ENCODE measurements at regions not wholly inside any gene's neighbourhood (a gene's known extent, or its start where the extent isn't known, plus 50 kb on each side); places are given as distances from the start of the nearest gene placed in this dataset.
"Not testable (repeated sequence)": the region's sequence is repeated elsewhere in the genome, so short reads cannot be mapped to it uniquely, and the experiment has no call there.

DNA sequence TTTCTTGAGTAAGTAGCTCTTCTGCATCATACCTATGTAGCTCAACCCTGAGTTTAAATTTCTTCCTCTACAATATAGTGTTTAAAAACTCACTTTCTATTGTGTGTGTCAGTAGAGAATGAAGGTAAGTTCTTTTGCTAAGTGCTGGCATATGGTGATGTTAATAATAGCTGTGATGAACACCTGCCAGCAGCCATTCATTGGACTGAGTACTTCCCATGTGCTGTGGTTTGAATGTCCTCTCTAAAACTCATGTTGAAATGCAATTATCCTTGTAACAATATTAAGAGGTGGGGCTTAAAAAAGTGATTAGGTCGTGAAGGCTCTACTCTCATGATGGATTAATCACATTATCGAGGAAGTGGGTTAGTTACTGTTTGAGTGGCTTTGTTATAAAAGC is 645.2 kb upstream of the RGMB start:
- no peak for DNase-seq (ENCODE audit: low spot score)

DNA sequence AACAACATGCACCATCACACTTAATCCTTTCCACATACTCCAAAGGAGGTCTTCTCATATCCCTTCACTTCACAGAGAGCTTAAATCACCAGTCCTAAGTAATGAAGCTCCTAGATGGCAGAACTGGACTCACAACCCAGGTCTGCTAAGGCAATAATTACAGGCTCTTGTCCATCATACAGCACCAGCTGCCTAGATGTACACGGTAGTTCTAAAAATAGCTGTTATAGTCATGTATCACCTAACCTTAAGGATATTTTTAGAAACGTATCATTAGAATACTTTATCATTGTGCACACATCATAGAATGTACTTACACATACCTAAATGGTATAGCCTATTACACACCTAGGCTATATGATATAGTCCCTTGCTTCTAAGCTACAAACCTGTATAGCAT is 644.6 kb upstream of the RGMB start:
- no peak for DNase-seq (ENCODE audit: low spot score)

DNA sequence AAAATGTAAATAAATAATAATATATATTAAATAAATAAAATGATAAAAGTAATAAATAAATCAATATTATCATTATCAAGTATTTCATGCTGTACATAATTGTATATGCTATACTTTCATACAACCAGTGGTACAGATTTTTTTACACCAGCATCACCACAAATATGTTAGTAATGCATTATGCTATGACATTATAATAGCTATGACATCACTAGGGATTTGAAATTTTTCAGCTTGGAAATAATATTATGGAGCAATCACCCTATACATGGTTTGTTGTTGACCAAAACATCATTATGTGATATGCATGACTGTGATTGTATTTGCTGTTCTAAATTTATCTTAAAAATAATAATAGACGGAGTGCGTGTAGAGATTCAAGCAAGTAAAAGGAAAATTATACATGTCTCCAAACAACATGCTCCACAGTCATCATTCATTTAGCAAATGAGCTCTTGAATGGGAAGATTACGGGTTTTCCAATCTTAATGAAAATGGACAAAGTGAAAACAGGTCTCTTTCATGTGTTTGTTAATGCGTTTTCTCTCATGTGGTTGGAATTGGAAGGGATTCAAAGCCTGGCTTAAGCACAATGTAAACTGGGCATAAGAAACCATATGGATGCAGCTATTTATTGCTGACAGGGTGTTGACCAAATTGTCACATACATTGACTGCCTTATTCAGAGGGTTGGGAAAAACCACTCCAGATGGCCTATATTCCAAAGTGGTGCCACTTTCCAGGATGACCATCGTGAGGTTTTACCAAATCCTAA is 643.0 kb upstream of the RGMB start:
- no peak for DNase-seq (ENCODE audit: low spot score)

DNA sequence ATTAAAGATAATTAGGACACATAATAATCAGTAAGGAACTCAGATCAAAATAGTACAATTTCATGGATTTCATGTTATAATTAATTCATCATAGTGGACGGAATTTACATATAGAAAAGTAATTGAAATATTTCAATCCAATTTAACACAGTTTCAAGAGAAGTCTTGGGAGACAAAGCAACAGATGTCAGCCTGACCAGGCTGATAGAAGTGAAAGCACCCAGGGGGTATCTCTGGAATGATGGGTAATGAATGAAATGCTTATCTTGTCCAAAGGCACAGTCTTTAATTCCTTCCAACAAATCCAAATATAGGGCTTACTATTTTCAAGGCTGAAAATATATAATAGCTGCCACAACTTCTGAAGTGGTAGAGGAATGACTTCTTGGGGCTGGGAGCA is 629.3 kb upstream of the RGMB start:
- no peak for DNase-seq (ENCODE audit: low spot score)

DNA sequence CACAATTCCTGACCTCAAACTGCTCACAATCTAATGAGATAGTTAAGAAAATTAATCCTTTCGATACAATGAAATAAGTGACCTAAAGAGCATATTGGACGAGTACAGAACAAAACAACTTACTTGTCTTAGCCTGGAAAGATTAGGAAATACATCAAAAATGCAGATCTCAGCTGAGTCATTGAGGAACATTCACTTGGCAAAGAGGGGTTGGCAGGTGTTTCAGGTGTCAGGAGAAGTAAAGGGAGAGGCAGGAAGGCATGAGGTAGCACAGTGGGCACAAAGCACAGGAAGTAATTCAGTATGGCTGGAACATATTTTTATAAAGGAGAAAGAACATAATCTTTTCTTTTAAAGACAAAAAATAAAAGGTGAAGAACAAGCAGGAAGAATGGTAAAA is 628.8 kb upstream of the RGMB start:
- no peak for DNase-seq (ENCODE audit: low spot score)

DNA sequence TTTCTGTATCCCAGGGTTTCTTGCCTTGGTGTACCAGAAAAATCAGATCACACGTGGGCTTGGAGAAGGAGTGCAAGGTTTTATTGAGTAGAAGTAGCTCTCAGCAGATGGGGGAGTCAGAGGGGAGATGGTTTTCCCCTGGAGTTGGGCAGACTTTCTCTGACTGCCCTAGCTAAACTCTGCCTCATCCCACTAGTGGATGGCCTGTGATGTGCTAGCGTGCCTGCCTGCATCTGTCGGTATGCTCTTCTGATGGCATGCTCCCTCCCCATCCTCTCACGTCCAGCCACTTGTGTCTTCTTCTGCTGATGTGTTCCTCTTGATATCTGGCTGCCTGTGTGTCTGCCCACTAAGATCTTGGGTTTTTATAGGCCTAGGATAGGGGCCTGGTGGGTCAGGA is 616.1 kb upstream of the RGMB start:
- no peak for DNase-seq (ENCODE audit: low spot score)

DNA sequence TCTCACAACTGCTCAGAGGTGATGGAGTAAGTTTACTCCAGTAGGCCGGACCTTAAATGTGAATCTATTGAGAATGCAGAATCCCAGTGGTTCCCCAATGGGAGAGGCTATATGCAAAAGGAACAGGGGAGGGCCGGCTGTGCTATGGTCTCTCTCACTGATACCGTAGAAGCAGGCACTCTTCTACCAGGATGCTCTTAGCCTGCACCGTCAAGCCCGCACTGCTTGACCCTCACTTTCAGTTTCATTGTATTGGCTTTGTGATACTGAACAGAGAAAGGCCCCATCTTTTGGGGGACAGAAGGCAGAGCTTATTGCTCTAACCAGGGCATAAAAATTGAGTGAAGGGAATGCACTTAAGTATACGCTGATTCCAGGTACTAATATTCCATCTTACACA is 615.0 kb upstream of the RGMB start:
- DNase-seq (ENCODE audit: low spot score), result no peak

DNA sequence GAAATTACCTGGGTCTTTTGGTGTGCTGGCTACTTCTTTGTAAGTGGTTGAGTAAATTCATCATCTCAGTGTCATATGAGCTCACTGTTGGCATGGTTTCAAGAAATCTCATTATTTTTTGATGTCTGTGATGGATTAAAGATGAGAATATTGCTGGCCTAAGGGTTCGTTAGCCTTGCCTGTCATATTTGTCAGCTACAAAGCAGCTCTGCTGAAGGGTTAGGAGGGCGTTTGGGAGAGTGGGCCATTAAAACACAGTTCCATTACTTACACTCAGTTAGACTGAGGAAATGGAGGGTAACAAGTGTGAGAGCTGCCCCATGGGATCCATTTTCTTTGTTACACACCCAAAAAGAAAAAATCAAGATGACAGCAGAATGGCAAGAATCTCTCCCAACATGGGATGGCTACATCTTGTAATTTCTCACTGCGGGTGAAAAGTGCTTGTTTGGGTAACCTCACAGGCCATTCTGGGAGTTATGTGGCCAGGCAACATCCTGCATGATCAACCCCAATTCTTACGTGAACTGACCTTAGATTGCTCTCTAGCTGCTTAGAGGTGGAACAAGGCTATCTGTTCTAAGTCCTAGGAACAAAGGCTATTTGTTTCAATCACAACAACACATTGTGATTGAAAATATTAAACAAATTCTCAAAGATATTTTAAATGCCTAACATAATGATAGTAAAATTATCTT is 609.5 kb upstream of the RGMB start:
- DNase-seq (ENCODE audit: low spot score), result no peak

DNA sequence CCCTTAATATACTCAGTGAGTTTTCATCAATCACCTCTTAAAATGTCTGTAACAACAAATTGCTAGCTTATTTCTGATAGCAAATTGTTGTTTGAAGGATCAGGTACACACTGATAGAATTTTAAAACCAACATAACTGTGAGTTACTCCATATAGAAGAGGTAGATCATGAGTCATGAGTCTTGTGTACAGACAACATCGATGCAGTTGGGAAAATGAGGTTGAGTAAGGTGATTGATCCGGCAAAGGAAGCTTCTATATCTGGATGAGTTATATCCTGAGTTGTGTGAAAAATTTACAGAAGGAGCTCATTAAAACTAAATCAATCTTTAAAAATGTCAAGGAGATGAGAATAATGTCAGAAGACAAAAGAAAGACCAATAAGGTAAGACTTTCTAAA is 604.6 kb upstream of the RGMB start:
- DNase-seq (ENCODE audit: low spot score), result no peak

DNA sequence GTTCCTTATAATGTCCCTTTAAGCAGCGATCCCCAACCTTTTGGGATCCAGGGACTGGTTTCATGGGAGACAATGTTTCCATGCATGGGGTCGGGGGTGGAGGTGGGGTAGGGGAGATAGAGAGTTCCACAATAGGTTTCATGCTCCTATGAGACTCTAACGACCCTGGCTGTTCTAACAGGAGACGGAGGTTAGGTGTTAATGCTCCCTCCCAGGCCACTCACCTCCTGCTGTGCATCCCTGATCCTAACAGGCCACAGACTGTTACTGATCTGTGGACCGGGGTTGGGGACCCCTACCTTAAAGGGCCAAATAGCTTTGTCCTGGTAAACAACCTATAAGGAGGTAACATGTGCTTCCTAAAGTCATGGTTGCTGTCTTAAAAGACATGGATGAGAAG is 602.5 kb upstream of the RGMB start:
- DNase-seq (ENCODE audit: low spot score), result no peak

DNA sequence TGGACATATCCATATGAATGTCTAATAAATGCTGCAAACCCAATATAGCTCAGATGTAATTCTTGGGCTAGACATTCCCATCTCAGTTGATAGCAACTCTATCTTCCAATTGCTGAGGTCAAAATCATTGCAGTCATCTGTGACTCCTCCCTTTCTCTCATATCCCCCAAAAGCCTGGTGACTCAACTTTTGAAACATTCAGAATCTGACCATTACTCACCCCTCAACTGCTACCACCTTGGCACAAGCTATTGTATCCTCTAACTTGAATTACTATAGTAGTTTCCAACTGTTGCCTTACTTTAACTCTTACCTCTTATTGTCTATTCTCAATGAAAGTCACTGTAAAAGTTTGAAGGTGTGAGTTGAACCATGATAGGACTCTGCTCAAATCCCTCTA is 600.1 kb upstream of the RGMB start:
- DNase-seq (ENCODE audit: low spot score), result no peak

DNA sequence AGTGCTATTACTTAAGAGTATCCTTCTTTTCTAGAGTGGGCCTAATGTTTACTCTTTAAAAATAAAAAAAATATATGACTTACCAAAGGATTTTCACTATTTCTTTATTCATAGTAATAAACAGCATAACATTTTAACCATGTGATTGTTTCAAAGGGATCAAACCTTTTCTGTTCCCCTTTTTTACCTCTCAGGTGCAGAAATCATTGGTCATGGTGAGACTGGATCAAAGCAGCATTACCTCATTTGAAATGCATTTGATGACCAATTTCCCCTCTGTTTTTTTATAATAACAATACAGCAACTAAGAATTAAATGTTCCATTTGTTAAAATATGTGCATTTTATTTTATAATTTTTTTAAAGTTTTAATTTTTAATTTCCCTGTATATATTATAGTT is 598.0 kb upstream of the RGMB start:
- DNase-seq (ENCODE audit: low spot score), result no peak

DNA sequence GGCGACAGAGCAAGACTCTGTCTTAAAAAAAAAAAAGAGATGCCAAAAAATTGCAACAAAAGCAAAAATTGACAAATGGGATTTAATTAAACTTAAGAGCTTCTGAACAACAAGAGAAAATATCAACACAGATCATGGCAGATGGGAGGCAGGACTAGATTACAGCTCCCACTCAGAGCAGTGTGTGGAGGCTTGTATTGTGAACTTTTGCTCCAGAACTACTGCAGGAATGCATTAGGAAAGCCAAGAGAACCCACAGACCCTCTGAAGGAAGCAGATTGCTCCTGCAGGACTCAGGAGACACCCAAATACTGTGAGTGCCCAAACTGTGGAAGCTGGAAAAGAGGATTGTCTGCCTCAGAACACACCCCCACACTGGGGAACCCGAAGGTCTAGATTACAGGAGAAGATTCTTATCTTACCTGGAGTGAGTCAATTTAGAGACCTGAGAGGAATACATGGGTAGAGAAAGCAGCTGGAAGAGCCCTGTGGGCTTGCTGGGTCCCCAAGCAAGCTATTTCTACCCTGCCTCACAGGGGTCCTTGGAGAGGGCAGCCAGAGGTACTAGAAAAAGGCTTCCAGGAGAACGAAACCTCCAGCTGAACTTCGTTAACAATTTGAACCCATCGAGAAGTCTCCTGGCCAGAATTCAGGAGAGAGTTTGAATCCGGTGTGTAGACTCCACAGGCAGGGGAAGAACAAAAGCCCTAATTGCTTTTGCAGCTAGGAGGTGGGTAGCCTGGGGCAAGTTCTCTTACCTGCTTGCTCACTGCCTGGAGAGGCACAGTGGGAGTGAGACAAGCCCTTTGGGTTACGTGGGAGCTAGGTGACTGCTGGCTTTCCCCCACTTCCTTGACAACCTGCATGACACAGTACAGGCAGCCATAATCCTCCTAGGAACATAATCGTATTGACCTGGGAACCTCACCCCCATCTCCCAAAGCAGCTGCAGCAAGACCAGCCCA is 593.4 kb upstream of the RGMB start:
- no peak for DNase-seq (ENCODE audit: low spot score)

DNA sequence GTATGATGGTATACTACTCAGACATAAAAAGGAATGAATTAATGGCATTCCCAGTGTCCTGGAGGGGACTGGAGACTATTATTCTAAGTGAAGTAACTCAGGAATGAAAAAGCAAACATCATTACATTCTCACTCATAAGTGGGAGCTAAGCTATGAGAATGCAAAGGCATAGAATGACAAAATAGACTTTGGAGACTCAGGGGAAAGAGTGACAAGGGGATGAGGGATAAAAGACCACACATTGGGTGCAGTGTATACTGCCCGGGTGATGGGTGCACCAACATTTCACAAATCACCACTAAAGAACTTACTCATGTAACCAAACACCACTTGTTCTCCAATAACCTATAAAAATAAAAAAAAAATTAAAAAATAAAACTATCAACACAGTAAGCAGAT is 587.3 kb upstream of the RGMB start:
- DNase-seq (ENCODE audit: low spot score), result no peak

DNA sequence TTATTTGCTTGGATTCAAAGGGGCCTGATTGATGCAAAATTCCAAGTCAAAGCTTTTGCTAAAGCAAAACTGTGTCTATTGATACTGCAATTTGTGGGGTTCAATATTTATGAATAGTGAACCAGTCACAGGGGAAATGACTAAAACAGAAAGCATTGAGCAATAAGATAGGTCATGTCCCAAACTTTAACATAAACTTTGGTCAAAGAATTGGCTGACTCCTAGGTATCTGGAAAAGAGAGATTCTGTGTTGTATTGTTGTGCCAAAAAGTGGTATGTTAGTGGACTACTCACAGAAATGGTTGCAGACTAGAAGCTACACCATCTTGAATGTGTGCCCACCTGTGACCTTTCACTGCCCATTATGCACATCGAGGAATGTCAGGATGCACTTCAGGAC is 585.5 kb upstream of the RGMB start:
- DNase-seq (ENCODE audit: low spot score), result no peak

DNA sequence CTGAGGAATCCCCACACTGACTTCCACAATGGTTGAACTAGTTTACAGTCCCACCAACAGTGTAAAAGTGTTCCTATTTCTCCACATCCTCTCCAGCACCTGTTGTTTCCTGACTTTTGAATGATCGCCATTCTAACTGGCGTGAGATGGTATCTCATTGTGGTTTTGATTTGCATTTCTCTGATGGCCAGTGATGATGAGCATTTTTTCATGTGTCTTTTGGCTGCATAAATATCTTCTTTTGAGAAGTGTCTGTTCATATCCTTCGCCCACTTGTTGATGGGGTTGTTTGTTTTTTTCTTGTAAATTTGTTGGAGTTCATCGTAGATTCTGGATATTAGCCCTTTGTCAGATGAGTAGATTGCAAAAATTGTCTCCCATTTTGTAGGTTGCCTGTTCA is 583.1 kb upstream of the RGMB start:
- not testable (repeated sequence) for DNase-seq (ENCODE audit: low spot score)

DNA sequence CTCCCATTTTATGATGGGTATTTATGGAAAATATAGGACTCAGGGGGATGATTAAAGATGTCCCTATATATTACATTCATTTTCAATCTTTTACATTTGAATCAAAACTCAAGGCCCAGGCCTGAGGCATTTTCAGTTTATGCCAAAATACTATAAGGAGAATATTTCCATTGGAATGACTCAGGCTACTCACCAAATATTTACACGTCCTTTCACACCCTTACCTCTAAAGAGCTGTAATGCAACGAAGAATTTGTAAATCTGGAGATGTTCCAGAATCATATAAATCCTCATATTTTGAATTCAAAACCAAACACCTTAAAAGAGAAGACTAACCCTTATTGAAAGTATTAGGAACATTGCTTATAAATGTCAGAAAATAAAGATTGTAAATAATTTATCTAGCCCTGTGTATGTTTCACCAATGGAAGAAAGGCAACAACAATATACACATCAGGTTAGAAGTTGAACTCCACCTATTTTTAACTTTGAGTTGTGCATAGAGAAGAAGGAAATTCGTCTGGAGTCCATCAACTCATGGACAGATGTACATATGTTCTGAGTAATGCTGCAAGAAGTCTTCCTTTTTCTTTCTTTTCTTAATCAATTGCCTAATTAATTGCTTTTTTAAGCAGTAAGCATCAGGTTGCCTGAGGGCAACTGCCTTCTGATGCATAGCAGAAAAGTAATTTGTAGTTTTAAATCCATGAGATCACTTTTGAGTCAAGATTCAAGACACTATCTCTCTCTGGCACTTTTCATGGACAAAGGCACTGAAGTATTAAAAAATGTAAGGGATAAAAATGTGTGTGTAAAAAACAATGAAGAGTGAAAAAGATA is 579.3 kb upstream of the RGMB start:
- DNase-seq (ENCODE audit: low spot score), result no peak

DNA sequence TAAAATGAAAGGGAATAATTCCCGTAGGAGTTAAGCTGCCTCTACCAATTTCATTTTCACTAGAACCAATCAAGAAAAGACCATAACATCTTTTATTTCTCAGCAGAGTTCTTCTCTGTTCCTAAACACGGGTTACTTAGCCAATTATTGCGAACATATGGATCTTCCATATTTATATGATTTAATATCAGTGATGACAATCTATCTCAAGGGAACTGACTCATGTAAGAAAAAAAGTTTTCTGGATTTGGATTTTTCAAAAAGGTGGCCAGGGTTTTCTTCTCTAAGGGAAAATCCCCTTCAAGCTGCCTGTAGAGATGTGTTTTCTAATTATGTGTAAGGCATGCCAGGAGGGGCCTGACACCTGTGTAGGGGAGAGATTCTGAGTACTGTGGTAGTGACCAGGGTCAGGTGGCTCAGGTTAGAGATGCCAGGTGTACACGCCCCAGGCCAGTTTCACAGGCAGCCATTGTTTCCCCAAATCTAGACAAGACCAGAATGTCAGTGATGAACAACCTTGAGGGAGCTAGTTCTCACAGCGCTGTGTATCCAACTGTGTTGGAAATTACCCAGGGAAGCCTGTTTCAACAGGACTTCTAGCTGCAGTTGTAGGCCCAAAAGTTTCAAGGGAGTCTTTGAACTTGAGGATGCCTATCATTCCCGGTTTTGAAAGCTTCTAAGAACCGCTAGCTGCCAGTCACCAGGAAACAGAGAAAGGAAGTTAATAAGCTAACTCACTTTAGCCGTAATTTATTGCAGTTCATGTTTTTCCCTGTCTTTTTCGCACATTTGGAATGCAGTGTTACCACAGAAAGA is 572.5 kb upstream of the RGMB start:
- DNase-seq (ENCODE audit: low spot score), result no peak

DNA sequence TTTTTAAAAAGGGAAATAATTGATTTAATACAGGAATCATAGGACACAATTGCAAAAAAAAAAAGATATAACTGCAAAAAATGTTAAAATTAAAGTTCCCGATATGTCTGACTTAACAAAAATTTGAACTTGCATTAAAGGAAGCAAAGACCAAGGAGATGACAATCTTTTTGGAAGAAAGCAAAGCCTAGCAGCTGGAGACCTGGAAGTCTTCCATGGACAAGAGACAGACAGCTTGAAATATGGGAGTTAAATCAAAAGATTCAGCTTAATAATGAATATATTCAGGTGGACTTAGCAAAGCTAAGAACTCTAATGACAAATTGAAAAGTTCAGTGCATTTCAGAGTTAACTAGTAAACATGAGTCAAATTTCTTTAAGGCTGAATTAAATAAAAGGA is 568.7 kb upstream of the RGMB start:
- DNase-seq (ENCODE audit: low spot score), result no peak

DNA sequence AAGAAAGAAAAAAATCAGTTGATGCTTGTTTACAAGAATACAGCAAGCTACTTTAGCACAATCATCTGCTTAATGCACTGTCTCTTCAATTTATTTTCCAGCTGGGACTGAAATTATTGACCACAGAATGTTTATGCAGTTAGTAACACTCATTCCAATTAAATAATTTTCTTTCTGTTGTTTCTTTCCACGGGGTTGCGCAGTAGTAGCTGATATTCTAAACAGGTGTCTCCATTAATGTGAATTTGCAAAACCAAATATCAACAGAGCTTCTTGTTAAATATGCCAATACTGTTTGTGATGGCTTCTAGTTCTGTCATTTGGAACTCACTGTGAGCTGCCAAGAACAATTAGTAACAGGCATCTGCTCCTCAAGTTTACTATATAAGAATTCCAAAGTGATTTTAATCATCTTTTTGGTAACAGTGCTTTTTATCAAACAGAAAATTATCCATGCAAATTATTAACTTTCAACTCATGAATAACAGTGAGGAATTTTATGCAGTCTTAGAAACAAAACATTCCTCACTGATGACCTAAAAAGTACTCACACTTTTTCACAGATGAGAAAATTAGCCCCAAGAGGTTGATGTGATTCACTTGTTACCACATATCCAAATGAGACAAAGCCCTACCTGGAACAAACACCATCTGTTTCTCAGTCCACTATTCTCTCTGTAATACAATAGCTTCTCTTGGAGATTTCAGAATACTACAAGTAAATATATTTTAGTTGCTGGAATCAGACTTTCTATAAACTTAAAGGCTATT is 567.6 kb upstream of the RGMB start:
- no peak for DNase-seq (ENCODE audit: low spot score)
